ENCODE measurements at regions not wholly inside any gene's neighbourhood (a gene's known extent, or its start where the extent isn't known, plus 50 kb on each side); places are given as distances from the start of the nearest gene placed in this dataset.

DNA sequence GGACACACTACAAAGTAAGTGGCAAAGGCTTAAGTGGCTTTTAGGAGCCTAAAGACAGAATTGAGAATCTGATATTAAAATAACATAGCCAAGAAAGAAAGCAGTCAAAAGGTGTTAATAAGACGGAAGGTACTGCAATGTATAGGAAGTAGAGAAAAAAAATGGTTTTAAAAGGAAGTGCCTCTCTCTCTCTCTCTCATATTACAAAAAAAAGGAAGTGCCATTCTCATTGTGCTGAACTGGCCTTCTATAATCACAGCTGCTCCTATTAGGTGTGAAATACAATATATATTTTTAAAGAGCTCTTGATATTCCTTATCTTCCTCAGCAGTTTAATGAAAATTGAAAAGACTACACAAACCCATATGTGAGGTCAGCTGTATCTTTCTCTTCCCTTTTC lies 199.4 kb upstream of the NPVF start:
- no peak overlapping the region for H3K4me3 ChIP-seq (replicated peaks in 1 of 2; ENCODE audit: low read depth in 2 of 2, low read length in 2 of 2)
- TF ChIP-seq, protein P1, sequence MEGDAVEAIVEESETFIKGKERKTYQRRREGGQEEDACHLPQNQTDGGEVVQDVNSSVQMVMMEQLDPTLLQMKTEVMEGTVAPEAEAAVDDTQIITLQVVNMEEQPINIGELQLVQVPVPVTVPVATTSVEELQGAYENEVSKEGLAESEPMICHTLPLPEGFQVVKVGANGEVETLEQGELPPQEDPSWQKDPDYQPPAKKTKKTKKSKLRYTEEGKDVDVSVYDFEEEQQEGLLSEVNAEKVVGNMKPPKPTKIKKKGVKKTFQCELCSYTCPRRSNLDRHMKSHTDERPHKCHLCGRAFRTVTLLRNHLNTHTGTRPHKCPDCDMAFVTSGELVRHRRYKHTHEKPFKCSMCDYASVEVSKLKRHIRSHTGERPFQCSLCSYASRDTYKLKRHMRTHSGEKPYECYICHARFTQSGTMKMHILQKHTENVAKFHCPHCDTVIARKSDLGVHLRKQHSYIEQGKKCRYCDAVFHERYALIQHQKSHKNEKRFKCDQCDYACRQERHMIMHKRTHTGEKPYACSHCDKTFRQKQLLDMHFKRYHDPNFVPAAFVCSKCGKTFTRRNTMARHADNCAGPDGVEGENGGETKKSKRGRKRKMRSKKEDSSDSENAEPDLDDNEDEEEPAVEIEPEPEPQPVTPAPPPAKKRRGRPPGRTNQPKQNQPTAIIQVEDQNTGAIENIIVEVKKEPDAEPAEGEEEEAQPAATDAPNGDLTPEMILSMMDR (IDR thresholded peaks at IDR 0.05; ENCODE audit: low read depth, low read length): no peak
- DNase-seq (ENCODE audit: low read depth in 2 of 2): no peak

DNA sequence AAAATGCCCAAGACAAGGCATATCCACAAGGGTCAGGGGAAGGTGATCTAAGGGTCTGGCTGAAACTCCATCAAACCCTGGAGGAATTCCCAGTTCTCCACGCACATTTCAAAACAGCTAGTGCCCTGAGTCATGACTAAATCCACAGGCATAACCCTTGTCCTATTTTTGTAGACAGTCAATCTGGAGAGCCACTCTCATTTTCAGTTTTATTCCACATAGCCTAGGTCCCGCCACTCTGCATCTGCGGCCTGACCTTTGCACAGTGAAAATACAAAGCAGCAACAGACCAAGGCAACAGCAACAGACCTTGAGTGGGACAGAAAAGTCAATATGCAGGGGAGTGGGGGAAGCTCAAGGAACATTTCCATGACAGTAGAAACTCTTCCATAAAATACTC lies 201.4 kb upstream of the NPVF start:
- no peak overlapping the region for H3K4me3 ChIP-seq (replicated peaks in 1 of 2; ENCODE audit: low read depth in 2 of 2, low read length in 2 of 2)
- peak in 1 of 2 donors; percentile 18 for DNase-seq (ENCODE audit: low read depth in 2 of 2)
- TF ChIP-seq, protein P1 (IDR thresholded peaks at IDR 0.05; ENCODE audit: low read depth, low read length): no peak

DNA sequence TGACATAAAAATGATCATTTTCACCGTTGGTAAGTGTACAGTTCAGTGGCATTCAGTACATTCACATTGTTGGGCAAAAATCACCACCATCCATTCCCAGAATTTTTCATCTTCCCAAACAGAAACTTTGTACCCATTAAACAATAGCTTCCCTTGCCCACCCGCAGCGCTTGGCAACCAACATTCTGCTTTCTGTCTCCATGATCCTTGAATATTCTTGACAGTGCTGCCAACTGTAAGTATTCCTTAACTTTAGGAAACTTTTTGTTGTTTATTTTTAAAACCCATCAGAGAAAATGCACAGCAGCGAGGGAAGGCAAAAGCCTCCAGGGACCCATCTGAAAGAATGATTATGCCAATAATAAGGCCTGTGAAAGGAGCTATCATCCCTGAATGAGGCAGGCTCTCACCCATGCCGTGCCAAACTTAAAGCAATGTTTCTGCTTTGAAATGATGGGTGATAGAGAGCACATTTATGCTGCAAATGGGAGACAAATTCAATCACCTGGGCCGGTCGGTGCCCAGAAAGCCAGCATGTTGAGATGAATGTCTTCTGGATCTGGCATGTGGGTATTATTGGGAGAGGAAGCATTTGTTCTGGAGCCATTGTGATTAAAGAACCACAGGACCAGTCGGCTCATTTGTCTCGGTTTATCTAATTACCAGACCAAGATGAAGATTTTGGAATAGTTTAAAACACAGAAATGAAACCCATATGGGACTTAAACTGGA lies 202.1 kb upstream of the NPVF start:
- TF ChIP-seq, protein P1 (IDR thresholded peaks at IDR 0.05; ENCODE audit: low read depth, low read length): no peak
- no peak for DNase-seq (ENCODE audit: low read depth in 2 of 2)

DNA sequence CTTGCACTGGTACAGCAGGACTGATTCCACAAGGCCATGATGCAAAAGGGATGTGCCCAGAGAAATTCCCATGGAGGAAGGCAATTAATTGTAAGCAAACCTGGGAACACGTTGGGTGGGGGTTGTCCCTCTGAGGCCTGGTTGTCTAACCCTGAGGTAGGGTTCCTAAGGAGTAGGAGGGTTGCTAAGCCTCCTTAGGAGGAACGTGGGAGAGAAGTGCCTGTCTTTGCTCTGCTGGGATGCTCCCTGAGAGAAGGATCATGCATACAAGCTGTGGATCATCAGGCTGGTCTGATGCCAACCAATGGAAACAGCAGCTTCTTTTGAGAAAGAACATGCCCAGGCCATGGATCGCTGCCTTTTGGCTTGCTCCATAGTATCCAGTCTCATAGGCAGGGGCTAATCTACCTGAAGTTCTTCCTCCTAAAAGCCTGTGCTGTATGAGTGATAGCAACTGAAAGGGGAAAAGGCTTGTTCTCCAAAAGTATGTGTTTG lies 203.7 kb upstream of the NPVF start:
- no peak for DNase-seq (ENCODE audit: low read depth in 2 of 2)
- H3K4me3 ChIP-seq (replicated peaks in 1 of 2; ENCODE audit: low read depth in 2 of 2, low read length in 2 of 2): no peak overlapping the region
- TF ChIP-seq, protein P1 (IDR thresholded peaks at IDR 0.05; ENCODE audit: low read depth, low read length): no peak

More for the DNA sequence above, 202.1 kb upstream of the NPVF start:
- H3K4me3 ChIP-seq (replicated peaks in 1 of 2; ENCODE audit: low read depth in 2 of 2, low read length in 2 of 2): no peak overlapping the region

DNA sequence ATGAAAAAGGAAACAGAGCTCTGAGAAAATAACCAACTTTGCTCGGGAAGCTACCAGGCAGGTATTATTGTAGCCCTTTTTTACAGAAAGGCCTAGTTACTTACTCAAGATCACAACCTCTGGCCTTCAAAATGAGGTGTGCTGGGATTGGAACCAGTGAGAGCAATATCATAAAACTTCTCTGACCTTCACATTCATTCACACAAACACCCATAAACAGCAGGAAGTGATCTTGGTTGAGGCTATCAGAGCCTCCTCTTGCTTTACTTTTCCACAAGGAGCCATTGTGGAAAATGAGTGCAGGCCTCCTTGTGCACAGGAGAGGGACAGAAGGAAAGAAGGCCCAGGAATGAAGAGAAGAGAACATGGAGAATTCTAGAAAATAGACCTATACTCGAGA lies 204.5 kb upstream of the NPVF start:
- TF ChIP-seq, protein P1 (IDR thresholded peaks at IDR 0.05; ENCODE audit: low read depth, low read length): no peak
- no peak overlapping the region for H3K4me3 ChIP-seq (replicated peaks in 1 of 2; ENCODE audit: low read depth in 2 of 2, low read length in 2 of 2)
- DNase-seq (ENCODE audit: low read depth in 2 of 2): no peak

DNA sequence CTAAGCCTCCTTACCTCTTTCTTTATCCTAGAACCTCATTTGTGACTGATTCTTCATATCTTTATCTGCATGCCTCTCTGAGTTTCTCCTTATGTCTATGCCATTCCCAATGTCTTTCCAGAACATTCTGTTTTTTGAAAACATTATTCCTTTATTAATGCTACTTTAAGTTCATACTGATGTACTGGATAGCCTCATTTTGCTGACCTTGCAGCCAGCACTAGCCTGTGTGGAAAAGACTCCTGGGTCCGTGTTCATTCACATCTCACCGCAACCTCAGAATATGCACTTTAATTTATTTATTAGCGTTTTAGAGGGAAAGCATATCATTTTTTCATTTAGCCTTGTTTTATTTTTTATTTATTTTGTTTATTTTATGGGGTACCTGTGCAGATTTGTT lies 208.1 kb upstream of the NPVF start:
- TF ChIP-seq, protein P1 (IDR thresholded peaks at IDR 0.05; ENCODE audit: low read depth, low read length): no peak
- no peak overlapping the region for H3K4me3 ChIP-seq (replicated peaks in 1 of 2; ENCODE audit: low read depth in 2 of 2, low read length in 2 of 2)
- DNase-seq (ENCODE audit: low read depth in 2 of 2): no peak
